ENCODE measurements at regions not wholly inside any gene's neighbourhood (a gene's known extent, or its start where the extent isn't known, plus 50 kb on each side); places are given as distances from the start of the nearest gene placed in this dataset.

DNA sequence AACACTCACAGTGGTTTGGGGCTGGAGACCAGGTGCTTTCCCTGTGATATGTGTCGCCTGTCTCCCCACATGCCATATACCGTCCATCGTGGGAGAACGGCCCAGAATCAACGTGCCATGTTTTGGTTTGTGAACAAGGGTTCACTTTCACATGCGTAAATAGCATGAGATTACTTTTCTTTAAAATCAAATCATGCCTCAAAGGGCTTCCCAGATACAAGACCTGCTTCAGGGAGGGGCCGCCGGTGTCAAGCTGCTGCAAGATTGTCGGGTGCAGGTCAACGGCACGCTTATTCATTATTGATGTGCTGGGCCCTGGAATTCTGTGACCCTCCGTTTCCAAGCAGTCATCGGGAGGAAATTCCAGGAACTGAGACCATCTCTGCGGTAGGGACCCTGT is 145.2 kb upstream of the RTL1 start:
- no peak for TF ChIP-seq POLR2AphosphoS5 (IDR thresholded peaks at IDR 0.05; ENCODE audit: borderline replicate concordance, low read depth, low read length)
- no peak for TF ChIP-seq EZH2 (IDR thresholded peaks at IDR 0.05)

Measured in SK-N-MC (cell line).